Keratinocyte (primary cell): ENCODE measurements at regions not wholly inside any gene's neighbourhood (a gene's known extent, or its start where the extent isn't known, plus 50 kb on each side); places are given as distances from the start of the nearest gene placed in this dataset.

ENCODE experiments used
- DNase-seq: peaks from one replicate; pipeline ENCODE4 v3.0.0-alpha.2; 2011; ENCODE audit warnings: low read depth, missing footprints, low spot score
- FAIRE-seq: peaks from 2 replicates; lab custom pipeline; 2011; peaks lifted over from hg19 to GRCh38; lab: Jason Lieb, UNC
- H2AFZ ChIP-seq: 2 replicates; pipeline ENCODE4 v1.6.0; 2012; ENCODE audit warnings: low read length, control low read depth, inconsistent platforms; ENCODE audit not compliant: control insufficient read depth
- H3K27ac ChIP-seq: 2 replicates; pipeline ENCODE4 v1.5.1; 2011; ENCODE audit warnings: low read length; ENCODE audit not compliant: control insufficient read depth, insufficient read depth
- H3K27me3 ChIP-seq: 3 replicates; pipeline ENCODE4 v1.6.0; 2011; ENCODE audit warnings: low read length; ENCODE audit not compliant: control insufficient read depth, insufficient read depth; ENCODE audit errors: extremely low read depth
- H3K36me3 ChIP-seq, 2 experiments: 2 replicates in 1 of 2; 3 replicates in 1 of 2; pipeline ENCODE4 v1.5.1; 2011; ENCODE audit warnings: low read length in 2 of 2, mild to moderate bottlenecking in 1 of 2; ENCODE audit not compliant: control insufficient read depth in 2 of 2, insufficient read depth in 2 of 2; ENCODE audit errors: extremely low read depth in 1 of 2
- H3K4me1 ChIP-seq: 3 replicates; pipeline ENCODE4 v1.5.1; 2011; ENCODE audit warnings: low read length; ENCODE audit not compliant: control insufficient read depth, insufficient read depth; ENCODE audit errors: extremely low read depth
- H3K4me2 ChIP-seq: 3 replicates; pipeline ENCODE4 v1.6.0; 2011; ENCODE audit warnings: low read depth, low read length; ENCODE audit not compliant: control insufficient read depth, insufficient read depth; ENCODE audit errors: extremely low read depth
- H3K4me3 ChIP-seq, 3 experiments: fragments of 200-600 bp in 1 of 3; sonication (generic) in 1 of 3; 2 replicates in 2 of 3; 3 replicates in 1 of 3; pipeline ENCODE4 v1.5.1; 2011 to 2016; ENCODE audit warnings: low read length in 3 of 3, mild to moderate bottlenecking in 3 of 3, control low read depth in 2 of 3, inconsistent platforms in 1 of 3, low read depth in 1 of 3, mixed read lengths in 1 of 3, mixed run types in 1 of 3, moderate library complexity in 1 of 3; ENCODE audit not compliant: control insufficient read depth in 2 of 3, insufficient read depth in 2 of 3; ENCODE audit errors: extremely low read depth in 1 of 3
- H3K79me2 ChIP-seq: 2 replicates; pipeline ENCODE4 v1.6.0; 2012; ENCODE audit warnings: low read length; ENCODE audit not compliant: control insufficient read depth, insufficient read depth
- H3K9ac ChIP-seq: 3 replicates; pipeline ENCODE4 v1.6.0; 2011; ENCODE audit warnings: low read length; ENCODE audit not compliant: control insufficient read depth, insufficient read depth; ENCODE audit errors: extremely low read depth
- H3K9me1 ChIP-seq: 3 replicates; pipeline ENCODE4 v1.6.0; 2011; ENCODE audit warnings: low read length; ENCODE audit not compliant: control insufficient read depth, insufficient read depth; ENCODE audit errors: extremely low read depth
- H3K9me3 ChIP-seq: 2 replicates; pipeline ENCODE4 v1.5.1; 2012; ENCODE audit warnings: low read depth, low read length; ENCODE audit not compliant: control insufficient read depth
- H4K20me1 ChIP-seq: 3 replicates; pipeline ENCODE4 v1.6.0; 2011; ENCODE audit warnings: low read length; ENCODE audit not compliant: control insufficient read depth, insufficient read depth; ENCODE audit errors: extremely low read depth
- CTCF ChIP-seq, 3 experiments: IDR thresholded peaks in 1 of 3; conservative IDR thresholded peaks in 1 of 3; optimal IDR thresholded peaks in 1 of 3; 2 replicates in 2 of 3; 3 replicates in 1 of 3; pipeline versions ENCODE3 to v1.5.1; 2011; ENCODE audit warnings: low read length in 3 of 3, mild to moderate bottlenecking in 3 of 3, moderate library complexity in 2 of 3, control low read depth in 1 of 3, inconsistent platforms in 1 of 3; ENCODE audit not compliant: insufficient read depth in 2 of 3; ENCODE audit errors: extremely low read depth in 1 of 3
- EZH2 ChIP-seq: IDR thresholded peaks from one replicate; pipeline ENCODE4 v1.6.1; 2012; ENCODE audit warnings: inconsistent platforms, mild to moderate bottlenecking, low read length, moderate library complexity
- dilution Hi-C: fragments of 300-500 bp; cut with MboI; formaldehyde crosslinking; loops from one replicate; pipeline ENCODE4 v1.7.0; 2020; ENCODE audit warnings: low sequenced_read_pairs; ENCODE audit not compliant: extremely low pct_ligation_motif_present

- Histone ChIP-seq H3K4me2 (no peak overlapping the region), H2AFZ (no peak overlapping the region), H4K20me1 (no peaks in the 10 kb centered on the region), H3K36me3 (no peaks in the 10 kb centered on the region), H3K9me3 (no peaks in the 10 kb centered on the region), H3K4me1 (no peaks in the 10 kb centered on the region), H3K27ac (no peak overlapping the region), H3K27me3 (peaks cover 3% of the 10 kb centered on the region), H3K9ac (no peak overlapping the region), H3K9me1 (no peaks in the 10 kb centered on the region), H3K4me3 (no peak overlapping the region), H3K79me2 (no peaks in the 10 kb centered on the region)
- no peak for FAIRE-seq
- no peak for TF ChIP-seq EZH2
- no peak for TF ChIP-seq CTCF (optimal IDR thresholded peaks at IDR 0.05 in 1 of 3, IDR thresholded peaks at IDR 0.05 in 1 of 3, conservative IDR thresholded peaks at IDR 0.05 in 1 of 3; ENCODE audit: extremely low read depth in 1 of 3, insufficient read depth in 2 of 3, low read length in 3 of 3)
- dilution Hi-C loops = no loop called here
- no peak for DNase-seq
Observed at GRCh38 chr1:199042193-199042592, 403.4 kb downstream of the PTPRC start.

GRCh38 chr1:199044191-199044590 lies 405.4 kb downstream of the PTPRC start:
- no peak overlapping the region for H3K27ac ChIP-seq
- no peaks in the 10 kb centered on the region for H3K9me1 ChIP-seq
- H3K4me3 ChIP-seq = no peak overlapping the region
- no peaks in the 10 kb centered on the region for H3K4me1 ChIP-seq
- no peaks in the 10 kb centered on the region for H3K9me3 ChIP-seq
- no peak for FAIRE-seq
- no peak for TF ChIP-seq EZH2
- no peak for TF ChIP-seq CTCF (optimal IDR thresholded peaks at IDR 0.05 in 1 of 3, IDR thresholded peaks at IDR 0.05 in 1 of 3, conservative IDR thresholded peaks at IDR 0.05 in 1 of 3; ENCODE audit: extremely low read depth in 1 of 3, insufficient read depth in 2 of 3, low read length in 3 of 3)
- no peak overlapping the region for H3K9ac ChIP-seq
- no peaks in the 10 kb centered on the region for H4K20me1 ChIP-seq
- no peak for DNase-seq
- no peak overlapping the region for H3K4me2 ChIP-seq
- dilution Hi-C loops = no loop called here
- H3K36me3 ChIP-seq = no peaks in the 10 kb centered on the region
- no peaks in the 10 kb centered on the region for H3K79me2 ChIP-seq
- peaks cover 3% of the 10 kb centered on the region for H3K27me3 ChIP-seq
- H2AFZ ChIP-seq = no peak overlapping the region
